Panc1 (cell line): ENCODE measurements at regions not wholly inside any gene's neighbourhood (a gene's known extent, or its start where the extent isn't known, plus 50 kb on each side); places are given as distances from the start of the nearest gene placed in this dataset.

Experiments used
- ATAC-seq: fragments of 200-7000 bp; cut with Tn5 transposase; 2 replicates; pipeline ENCODE4 v1.9.1; 2020; ENCODE audit warnings: mild to moderate bottlenecking, moderate library complexity
- BruUV-seq: library from RNA; stranded (reverse); fragments of 400-500 nt; replicated peaks from 2 replicates; lab custom pipeline; 2021; lab: Mats Ljungman, UMichigan
- CTCF ChIA-PET: fragments of 300-600 bp; sonication (Branson Sonifier 250); formaldehyde crosslinking; loops from one replicate; lab custom pipeline; 2022; ENCODE audit warnings: antibody characterized with exemption; lab: Charles Lee
- POLR2A ChIA-PET: fragments of 300-600 bp; sonication (Branson Sonifier 250); formaldehyde crosslinking; loops from one replicate; lab custom pipeline; 2022; ENCODE audit warnings: antibody characterized with exemption; lab: Charles Lee
- DNase-seq: peaks from one replicate; pipeline ENCODE4 v3.0.0-alpha.2; 2010; ENCODE audit warnings: low read depth, low spot score
- H3K27ac ChIP-seq: 2 replicates; pipeline ENCODE4 v1.5.1; 2011; ENCODE audit warnings: mild to moderate bottlenecking, low read length, inconsistent platforms
- H3K27me3 ChIP-seq: fragments of 200-500 bp; sonication (Bioruptor generic); 2 replicates; pipeline ENCODE4 v1.6.0; 2014; ENCODE audit warnings: low read length, inconsistent platforms; ENCODE audit not compliant: control insufficient read depth, insufficient read depth
- H3K36me3 ChIP-seq: fragments of 200-500 bp; sonication (Bioruptor generic); 2 replicates; pipeline ENCODE4 v1.5.1; 2014; ENCODE audit warnings: inconsistent platforms, mild to moderate bottlenecking, low read length, moderate library complexity; ENCODE audit not compliant: control insufficient read depth, insufficient read depth
- H3K4me1 ChIP-seq: 2 replicates; pipeline ENCODE4 v1.5.1; 2011; ENCODE audit warnings: inconsistent platforms, mild to moderate bottlenecking, low read length, moderate library complexity; ENCODE audit not compliant: control insufficient read depth, insufficient read depth
- H3K4me3 ChIP-seq, 2 experiments: 2 replicates each; pipeline ENCODE4 v1.5.1; 2011 to 2012; ENCODE audit warnings: low read depth in 2 of 2, low read length in 2 of 2, mild to moderate bottlenecking in 2 of 2, inconsistent platforms in 1 of 2, moderate library complexity in 1 of 2
- H3K9me3 ChIP-seq: fragments of 200-500 bp; sonication (Bioruptor generic); 2 replicates; pipeline ENCODE4 v1.5.1; 2014; ENCODE audit warnings: low read depth, mild to moderate bottlenecking, inconsistent platforms, low read length, moderate library complexity; ENCODE audit not compliant: control insufficient read depth, insufficient read depth
- CTCF ChIP-seq: fragments of 450-650 bp; IDR thresholded peaks from 2 replicates; pipeline ENCODE4 v1.5.1; 2017; ENCODE audit warnings: mild to moderate bottlenecking
- POLR2AphosphoS5 ChIP-seq: IDR thresholded peaks from 2 replicates; pipeline ENCODE4 v1.6.1; 2012; ENCODE audit warnings: mild to moderate bottlenecking, low read depth, low read length, moderate library complexity
- REST ChIP-seq, 2 experiments: IDR thresholded peaks; 2 replicates each; pipeline ENCODE4 v1.6.1; 2011 to 2012; ENCODE audit warnings: low read depth in 2 of 2, control low read depth in 1 of 2, low read length in 1 of 2, mild to moderate bottlenecking in 1 of 2, moderate library complexity in 1 of 2; ENCODE audit not compliant: insufficient read depth in 1 of 2
- SIN3A ChIP-seq: IDR thresholded peaks from 2 replicates; pipeline ENCODE4 v1.6.1; 2012; ENCODE audit warnings: low read depth, mild to moderate bottlenecking, low read length, moderate library complexity, borderline replicate concordance; ENCODE audit not compliant: insufficient read depth
- TCF7L2 ChIP-seq: IDR thresholded peaks from 2 replicates; pipeline ENCODE4 v1.6.1; 2011; ENCODE audit warnings: mild to moderate bottlenecking, low read depth, low read length, inconsistent platforms
- in situ Hi-C: cut with HindIII; loops from 2 replicates; pipeline ENCODE4 v1.10.0; 2016; ENCODE audit warnings: low sequenced_read_pairs, low pct_unique_long_range_greater_than_20kb
- intact Hi-C: fragments of 100-400 bp; cut with micrococcal nuclease; formaldehyde crosslinking; loops from one replicate; pipeline ENCODE4 v1.10.0; 2022; ENCODE audit not compliant: unreplicated experiment

GRCh38 chr14:45838597-45838996 is 585.6 kb upstream of the MIS18BP1 start:
- ChIA-PET CTCF (interaction anchor here (0.7 kb wide), 1 partner anchor 92 kb away, joined by 3 read pairs; no protein-coding TSS in a partner anchor), POLR2A (no interaction called here)
- Histone ChIP-seq H3K27ac (no peak overlapping the region), H3K9me3 (no peaks in the 10 kb centered on the region), H3K36me3 (no peaks in the 10 kb centered on the region), H3K4me3 (no peak overlapping the region), H3K27me3 (no peaks in the 10 kb centered on the region), H3K4me1 (no peaks in the 10 kb centered on the region)
- BruUV-seq = no TSS peak
- in situ Hi-C loops = no loop called here
- ATAC-seq (no peak), DNase-seq (no peak)
- TF ChIP-seq SIN3A = no peak
- no peak for TF ChIP-seq POLR2AphosphoS5
- no peak for TF ChIP-seq REST (IDR thresholded peaks at IDR 0.05; ENCODE audit: insufficient read depth in 1 of 2, low read depth in 2 of 2, low read length in 1 of 2)
- peak; percentile 15; the same call in 1 of the 2 replicates for TF ChIP-seq CTCF
- TF ChIP-seq TCF7L2 = no peak
- intact Hi-C loops = no loop called here

GRCh38 chr14:45819107-45819506 is 566.1 kb upstream of the MIS18BP1 start:
- DNase-seq = no peak
- H3K9me3 ChIP-seq = no peaks in the 10 kb centered on the region
- no TSS peak for BruUV-seq
- in situ Hi-C loops = no loop called here
- intact Hi-C loops = loop anchor here (10.0 kb wide), 1 partner anchor 394 kb away; no protein-coding TSS in a partner anchor
- POLR2A ChIA-PET = no interaction called here
- TF ChIP-seq POLR2AphosphoS5 = no peak
- TF ChIP-seq CTCF = no peak
- no peak for TF ChIP-seq SIN3A
- no peak for TF ChIP-seq TCF7L2
- no peak for TF ChIP-seq REST (IDR thresholded peaks at IDR 0.05; ENCODE audit: insufficient read depth in 1 of 2, low read depth in 2 of 2, low read length in 1 of 2)
- H3K27me3 ChIP-seq = no peaks in the 10 kb centered on the region
- H3K27ac ChIP-seq = no peak overlapping the region
- H3K36me3 ChIP-seq = no peaks in the 10 kb centered on the region
- CTCF ChIA-PET = no interaction called here
- ATAC-seq = no peak
- H3K4me3 ChIP-seq = no peak overlapping the region
- no peaks in the 10 kb centered on the region for H3K4me1 ChIP-seq
